ENCODE measurements at regions not wholly inside any gene's neighbourhood (a gene's known extent, or its start where the extent isn't known, plus 50 kb on each side); places are given as distances from the start of the nearest gene placed in this dataset.

DNA sequence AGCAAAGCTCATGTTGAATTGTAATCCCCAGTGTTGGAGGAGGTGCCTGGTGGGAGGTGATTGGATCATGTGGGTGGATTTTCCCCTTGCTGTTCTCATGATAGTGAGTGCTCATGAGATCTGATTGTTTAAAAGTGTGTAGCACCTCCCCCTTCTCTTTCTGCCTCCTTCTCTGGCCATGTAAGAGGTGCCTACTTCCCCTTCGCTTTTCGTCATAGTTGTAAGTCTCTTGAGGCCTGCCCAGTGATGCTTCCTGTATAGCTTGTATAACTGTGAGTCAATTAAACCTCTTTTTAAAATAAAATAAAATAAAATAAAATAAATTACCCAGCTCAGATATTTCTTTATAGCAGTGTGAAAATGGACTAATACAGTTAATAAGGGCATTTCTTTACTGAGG, 1025.7 kb downstream of the PLA2G4A start:
- no peaks in the 10 kb centered on the region for H3K4me1 ChIP-seq (ENCODE audit: control insufficient read depth, insufficient read depth, low read length)
- no peaks in the 10 kb centered on the region for H3K9me3 ChIP-seq (ENCODE audit: control insufficient read depth, low read depth, low read length)
- H3K27me3 ChIP-seq (ENCODE audit: control insufficient read depth, insufficient read depth, low read length), result no peaks in the 10 kb centered on the region
- H3K4me3 ChIP-seq (ENCODE audit: low read length), result no peak overlapping the region
- 100% methylated on average over 2 of the region's 2 CpGs for WGBS (ENCODE audit: insufficient coverage, low lambda C conversion rate)
- DNase-seq, result no peak
- no peaks in the 10 kb centered on the region for H3K36me3 ChIP-seq (ENCODE audit: control insufficient read depth, insufficient read depth, low read length)
- no peak overlapping the region for H3K27ac ChIP-seq (ENCODE audit: low read length)

DNA sequence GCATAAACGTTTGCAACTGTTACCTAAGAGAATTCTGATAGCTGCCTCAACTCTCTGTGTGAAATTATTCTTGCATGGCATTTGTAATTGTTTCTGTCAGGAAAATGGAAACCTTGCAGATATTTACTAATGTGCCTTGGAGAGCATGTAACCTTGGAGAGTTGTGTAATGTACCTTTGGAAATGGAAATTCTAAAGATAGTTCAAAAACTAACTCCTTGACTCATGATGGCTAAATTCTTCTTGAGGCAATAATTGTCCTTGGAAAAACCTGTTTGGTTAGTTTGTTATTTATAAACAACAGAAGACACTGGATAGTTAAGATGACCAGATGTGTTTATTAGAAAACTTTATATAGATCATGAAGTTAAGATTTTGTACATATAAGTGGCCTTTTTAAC, 1033.8 kb downstream of the PLA2G4A start:
- Histone ChIP-seq H3K9me3 (ENCODE audit: control insufficient read depth, low read depth, low read length) (no peaks in the 10 kb centered on the region), H3K4me1 (ENCODE audit: control insufficient read depth, insufficient read depth, low read length) (no peaks in the 10 kb centered on the region), H3K27ac (ENCODE audit: low read length) (no peak overlapping the region), H3K27me3 (ENCODE audit: control insufficient read depth, insufficient read depth, low read length) (no peaks in the 10 kb centered on the region), H3K36me3 (ENCODE audit: control insufficient read depth, insufficient read depth, low read length) (no peaks in the 10 kb centered on the region), H3K4me3 (ENCODE audit: low read length) (no peak overlapping the region)
- 38% methylated on average over 1 of the region's 1 CpG for WGBS (ENCODE audit: insufficient coverage, low lambda C conversion rate)
- no peak for DNase-seq

DNA sequence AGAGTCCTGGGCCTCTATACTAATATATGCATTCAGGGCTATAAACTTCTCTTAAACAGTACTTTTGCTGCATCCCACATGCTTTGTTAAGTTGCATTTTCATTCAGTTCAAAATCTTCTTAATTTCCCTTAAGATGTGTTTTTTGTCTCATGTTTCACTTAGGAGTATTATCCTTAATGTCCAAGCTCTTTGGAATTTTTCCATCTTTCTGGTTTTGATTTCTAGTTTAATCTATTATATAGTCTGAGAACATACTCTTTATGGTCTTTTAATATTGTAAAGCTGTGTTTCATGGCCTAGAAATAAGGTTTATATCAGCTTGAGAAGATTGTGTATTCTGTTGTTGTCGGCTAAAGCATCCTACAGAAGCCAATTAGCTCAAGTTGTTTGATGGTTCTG, 1041.8 kb downstream of the PLA2G4A start:
- no peak overlapping the region for H3K27ac ChIP-seq (ENCODE audit: low read length)
- no peaks in the 10 kb centered on the region for H3K27me3 ChIP-seq (ENCODE audit: control insufficient read depth, insufficient read depth, low read length)
- no peaks in the 10 kb centered on the region for H3K4me1 ChIP-seq (ENCODE audit: control insufficient read depth, insufficient read depth, low read length)
- no peak for DNase-seq
- no peak overlapping the region for H3K4me3 ChIP-seq (ENCODE audit: low read length)
- WGBS (ENCODE audit: insufficient coverage, low lambda C conversion rate), result no CpG with 5 or more reads among the region's 1 CpG
- no peaks in the 10 kb centered on the region for H3K36me3 ChIP-seq (ENCODE audit: control insufficient read depth, insufficient read depth, low read length)
- no peaks in the 10 kb centered on the region for H3K9me3 ChIP-seq (ENCODE audit: control insufficient read depth, low read depth, low read length)

DNA sequence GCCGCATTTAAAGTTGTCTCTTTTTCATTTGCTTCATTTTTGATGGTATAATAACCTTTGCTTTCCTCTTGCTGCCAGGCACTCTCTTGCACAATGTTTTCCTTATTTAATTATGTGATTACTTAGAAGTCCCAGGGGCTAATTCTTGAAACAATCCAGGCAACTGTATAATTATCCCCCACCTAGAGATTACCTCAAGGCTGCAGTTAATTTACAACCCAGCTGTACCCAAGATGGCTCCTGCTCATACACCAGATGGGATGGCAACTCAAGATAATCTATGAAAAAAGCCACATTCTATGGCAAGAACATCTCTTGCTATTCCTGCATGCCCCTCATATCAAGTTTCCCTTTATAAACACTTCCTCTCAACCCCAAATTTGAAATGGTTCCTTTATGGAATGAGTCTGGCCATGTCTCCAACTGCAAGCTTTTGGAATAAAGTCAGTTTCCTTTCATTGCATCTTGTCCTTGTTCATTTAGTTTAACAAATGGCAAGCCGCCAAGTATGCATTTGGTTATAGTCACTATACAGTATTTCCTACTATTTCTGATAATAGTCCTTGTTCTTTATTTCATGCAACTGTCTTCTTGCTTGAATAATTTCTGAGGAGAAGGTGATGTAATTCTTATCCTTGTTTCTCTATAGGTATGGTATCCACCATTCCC, 1042.6 kb downstream of the PLA2G4A start:
- 80% methylated on average over 1 of the region's 2 CpGs for WGBS (ENCODE audit: insufficient coverage, low lambda C conversion rate)
- no peak overlapping the region for H3K4me3 ChIP-seq (ENCODE audit: low read length)
- no peak for DNase-seq

DNA sequence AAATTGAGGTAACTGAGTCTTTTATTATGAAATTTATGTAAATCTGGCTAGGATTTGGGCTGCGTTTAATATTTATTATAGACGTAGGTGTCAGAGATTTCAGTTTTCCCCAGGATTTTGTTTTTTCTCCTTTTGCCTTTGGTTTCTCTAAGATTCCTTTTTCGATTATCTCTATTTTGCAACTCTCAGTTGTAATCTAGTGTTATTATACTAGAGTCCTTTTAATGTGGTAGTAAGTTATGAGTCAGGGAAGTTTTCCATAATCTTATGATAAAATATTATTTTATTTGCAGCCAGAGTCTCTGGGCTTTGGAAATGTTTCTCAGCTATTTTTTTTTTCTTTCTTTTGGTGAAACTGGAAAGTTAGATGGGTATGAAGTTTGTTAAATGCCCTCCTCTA, 1043.8 kb downstream of the PLA2G4A start:
- Histone ChIP-seq H3K9me3 (ENCODE audit: control insufficient read depth, low read depth, low read length) (no peaks in the 10 kb centered on the region), H3K36me3 (ENCODE audit: control insufficient read depth, insufficient read depth, low read length) (no peaks in the 10 kb centered on the region), H3K27ac (ENCODE audit: low read length) (no peak overlapping the region), H3K27me3 (ENCODE audit: control insufficient read depth, insufficient read depth, low read length) (no peaks in the 10 kb centered on the region), H3K4me3 (ENCODE audit: low read length) (no peak overlapping the region), H3K4me1 (ENCODE audit: control insufficient read depth, insufficient read depth, low read length) (no peaks in the 10 kb centered on the region)
- WGBS (ENCODE audit: insufficient coverage, low lambda C conversion rate), result 100% methylated on average over 3 of the region's 3 CpGs
- no peak for DNase-seq

More for the DNA sequence above, 1042.6 kb downstream of the PLA2G4A start:
- Histone ChIP-seq H3K27ac (ENCODE audit: low read length) (no peak overlapping the region), H3K27me3 (ENCODE audit: control insufficient read depth, insufficient read depth, low read length) (no peaks in the 10 kb centered on the region), H3K36me3 (ENCODE audit: control insufficient read depth, insufficient read depth, low read length) (no peaks in the 10 kb centered on the region), H3K4me1 (ENCODE audit: control insufficient read depth, insufficient read depth, low read length) (no peaks in the 10 kb centered on the region), H3K9me3 (ENCODE audit: control insufficient read depth, low read depth, low read length) (no peaks in the 10 kb centered on the region)

DNA sequence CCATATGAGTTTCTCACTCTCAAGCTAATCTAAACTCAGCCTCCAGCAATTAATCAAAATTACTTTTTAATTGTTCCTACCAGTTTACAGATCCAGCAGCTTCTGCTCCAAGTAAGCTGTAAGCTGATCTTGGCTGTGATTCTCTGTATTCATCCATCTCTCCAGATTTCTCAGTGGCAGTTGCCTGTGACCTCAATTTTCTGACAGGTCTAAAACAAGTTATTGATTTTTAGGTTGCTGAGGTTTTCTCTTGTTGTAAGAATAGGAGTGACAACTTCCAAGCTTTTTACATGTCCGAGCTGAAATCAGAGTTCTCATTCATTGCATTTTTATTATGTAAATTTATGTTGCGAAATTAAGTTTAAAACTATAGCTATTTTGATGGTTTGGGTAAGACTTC, 1044.4 kb downstream of the PLA2G4A start:
- no peaks in the 10 kb centered on the region for H3K36me3 ChIP-seq (ENCODE audit: control insufficient read depth, insufficient read depth, low read length)
- no peak for DNase-seq
- WGBS (ENCODE audit: insufficient coverage, low lambda C conversion rate), result 92% methylated on average over 2 of the region's 2 CpGs

DNA sequence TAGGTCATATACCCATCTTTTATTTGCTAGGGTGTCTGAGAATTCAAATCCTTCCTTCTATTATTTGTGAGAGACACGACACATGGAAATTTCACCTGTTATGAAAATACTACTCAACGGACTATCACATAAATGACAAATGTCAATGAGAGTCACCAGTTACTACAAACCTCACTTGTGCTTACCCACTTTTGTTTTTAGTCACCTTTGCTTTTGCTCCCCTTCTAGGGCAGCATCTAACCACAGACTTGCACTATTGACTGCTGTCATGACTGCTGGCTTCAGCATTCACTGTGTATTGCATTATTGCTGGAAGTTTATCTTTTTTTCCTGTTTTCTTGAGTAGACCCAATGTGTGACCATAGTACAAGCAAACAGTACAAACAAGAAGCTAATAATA, 1048.0 kb downstream of the PLA2G4A start:
- no CpG with 5 or more reads among the region's 2 CpGs for WGBS (ENCODE audit: insufficient coverage, low lambda C conversion rate)
- H3K27me3 ChIP-seq (ENCODE audit: control insufficient read depth, insufficient read depth, low read length), result no peaks in the 10 kb centered on the region
- H3K9me3 ChIP-seq (ENCODE audit: control insufficient read depth, low read depth, low read length), result no peaks in the 10 kb centered on the region
- H3K36me3 ChIP-seq (ENCODE audit: control insufficient read depth, insufficient read depth, low read length), result no peaks in the 10 kb centered on the region
- H3K4me1 ChIP-seq (ENCODE audit: control insufficient read depth, insufficient read depth, low read length), result no peaks in the 10 kb centered on the region
- DNase-seq, result no peak
- H3K4me3 ChIP-seq (ENCODE audit: low read length), result no peak overlapping the region
- no peak overlapping the region for H3K27ac ChIP-seq (ENCODE audit: low read length)

More for the DNA sequence above, 1044.4 kb downstream of the PLA2G4A start:
- Histone ChIP-seq H3K9me3 (ENCODE audit: control insufficient read depth, low read depth, low read length) (no peaks in the 10 kb centered on the region), H3K4me3 (ENCODE audit: low read length) (no peak overlapping the region), H3K27me3 (ENCODE audit: control insufficient read depth, insufficient read depth, low read length) (no peaks in the 10 kb centered on the region), H3K4me1 (ENCODE audit: control insufficient read depth, insufficient read depth, low read length) (no peaks in the 10 kb centered on the region), H3K27ac (ENCODE audit: low read length) (no peak overlapping the region)

DNA sequence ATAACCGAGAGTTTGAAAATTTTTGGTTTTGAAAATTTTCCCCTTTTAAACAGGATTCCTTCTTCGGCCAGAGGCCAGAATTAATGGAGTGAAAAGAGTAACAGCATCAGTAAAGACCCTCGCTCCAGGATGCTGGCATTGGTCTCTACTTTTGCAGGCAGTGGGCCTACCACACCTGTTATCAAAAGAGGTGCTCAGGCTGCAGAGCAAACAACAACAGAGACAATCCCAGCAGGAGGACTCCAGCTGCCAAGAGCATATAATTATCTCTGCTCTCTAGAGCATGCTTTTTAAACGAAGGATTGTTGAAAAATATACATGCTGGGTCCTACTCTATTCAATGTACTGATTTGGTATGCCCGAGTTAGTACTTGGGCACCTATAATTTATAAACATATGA, 1048.5 kb downstream of the PLA2G4A start:
- H3K27ac ChIP-seq (ENCODE audit: low read length), result no peak overlapping the region
- no peaks in the 10 kb centered on the region for H3K27me3 ChIP-seq (ENCODE audit: control insufficient read depth, insufficient read depth, low read length)
- 80% methylated on average over 1 of the region's 5 CpGs for WGBS (ENCODE audit: insufficient coverage, low lambda C conversion rate)
- no peaks in the 10 kb centered on the region for H3K36me3 ChIP-seq (ENCODE audit: control insufficient read depth, insufficient read depth, low read length)
- H3K4me3 ChIP-seq (ENCODE audit: low read length), result no peak overlapping the region
- H3K9me3 ChIP-seq (ENCODE audit: control insufficient read depth, low read depth, low read length), result no peaks in the 10 kb centered on the region
- no peak for DNase-seq
- no peaks in the 10 kb centered on the region for H3K4me1 ChIP-seq (ENCODE audit: control insufficient read depth, insufficient read depth, low read length)

DNA sequence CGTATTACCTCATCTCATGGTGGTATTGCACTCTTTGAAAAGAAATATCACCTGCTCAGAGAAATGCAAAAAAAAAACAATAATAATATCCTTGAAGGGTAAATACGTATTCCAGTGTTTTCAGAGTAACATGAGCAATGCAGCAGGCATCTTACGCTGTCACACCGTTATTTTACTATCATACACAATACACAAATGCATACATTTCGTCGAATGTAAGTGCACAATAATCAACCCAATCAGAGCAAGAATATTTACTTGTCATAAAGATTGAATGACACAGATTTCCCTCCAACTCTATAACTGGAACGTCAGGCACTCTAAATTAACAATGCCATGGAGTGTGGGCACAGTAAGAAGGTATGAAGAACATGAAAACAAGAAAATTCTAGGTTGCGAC, 1050.1 kb downstream of the PLA2G4A start:
- DNase-seq, result no peak
- Histone ChIP-seq H3K36me3 (ENCODE audit: control insufficient read depth, insufficient read depth, low read length) (no peaks in the 10 kb centered on the region), H3K4me3 (ENCODE audit: low read length) (no peak overlapping the region), H3K4me1 (ENCODE audit: control insufficient read depth, insufficient read depth, low read length) (no peaks in the 10 kb centered on the region), H3K27ac (ENCODE audit: low read length) (no peak overlapping the region), H3K27me3 (ENCODE audit: control insufficient read depth, insufficient read depth, low read length) (no peaks in the 10 kb centered on the region), H3K9me3 (ENCODE audit: control insufficient read depth, low read depth, low read length) (no peaks in the 10 kb centered on the region)
- WGBS (ENCODE audit: insufficient coverage, low lambda C conversion rate), result 100% methylated on average over 1 of the region's 8 CpGs

DNA sequence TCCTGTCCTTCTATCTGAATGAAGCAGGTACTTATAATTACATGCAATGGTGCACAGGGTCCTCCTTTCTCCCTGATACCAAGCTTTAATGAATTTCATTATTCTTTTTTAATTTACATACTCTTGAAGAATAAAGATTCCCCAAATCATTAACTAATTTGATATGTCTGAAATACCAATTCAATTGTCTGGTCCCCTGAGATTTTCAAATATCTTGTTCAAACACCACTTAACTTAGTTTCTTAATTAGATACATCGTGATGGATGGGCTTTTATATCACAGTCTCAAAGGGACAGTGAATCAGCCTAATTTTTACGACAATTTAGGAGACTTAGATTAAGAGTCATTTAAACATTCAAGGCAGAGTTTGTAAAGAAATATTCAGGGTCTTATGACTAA, 1054.6 kb downstream of the PLA2G4A start:
- 80% methylated on average over 1 of the region's 2 CpGs for WGBS (ENCODE audit: insufficient coverage, low lambda C conversion rate)
- no peaks in the 10 kb centered on the region for H3K9me3 ChIP-seq (ENCODE audit: control insufficient read depth, low read depth, low read length)
- H3K36me3 ChIP-seq (ENCODE audit: control insufficient read depth, insufficient read depth, low read length), result no peaks in the 10 kb centered on the region
- no peak overlapping the region for H3K4me3 ChIP-seq (ENCODE audit: low read length)
- no peak for DNase-seq
- H3K27ac ChIP-seq (ENCODE audit: low read length), result no peak overlapping the region
- H3K27me3 ChIP-seq (ENCODE audit: control insufficient read depth, insufficient read depth, low read length), result no peaks in the 10 kb centered on the region
- H3K4me1 ChIP-seq (ENCODE audit: control insufficient read depth, insufficient read depth, low read length), result no peaks in the 10 kb centered on the region

DNA sequence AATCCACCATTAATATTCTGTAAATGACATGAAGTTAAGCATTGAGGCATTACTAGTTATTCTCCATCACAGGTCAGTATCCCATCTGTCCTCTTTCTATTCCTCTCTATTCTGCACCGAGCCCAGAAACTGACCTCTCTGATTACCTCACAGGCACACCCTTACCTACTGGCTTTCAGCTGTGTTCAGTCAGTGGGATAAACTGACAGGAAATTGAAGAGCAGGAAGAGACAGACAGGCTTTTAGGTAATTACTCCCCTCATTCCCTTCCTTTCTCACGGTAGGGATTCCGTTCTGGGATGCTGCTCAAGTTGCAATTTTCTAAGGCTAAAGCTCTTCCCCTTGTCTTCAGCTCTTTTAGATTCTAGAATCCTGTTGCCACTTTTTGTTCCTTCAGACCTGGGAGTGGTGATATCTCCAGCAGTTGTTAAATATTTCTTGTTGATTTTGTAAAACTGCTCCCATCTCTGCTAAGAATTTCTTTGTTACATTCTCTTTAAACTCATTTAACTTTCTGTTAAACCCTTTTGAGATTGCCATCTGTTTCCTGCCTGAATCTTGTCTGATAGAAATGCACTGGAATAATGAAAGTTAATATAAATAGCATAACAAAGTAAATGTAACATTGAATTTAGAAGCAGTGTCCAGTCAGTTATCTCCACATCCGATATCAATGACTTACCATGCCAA, 1063.4 kb downstream of the PLA2G4A start:
- H3K27me3 ChIP-seq (ENCODE audit: control insufficient read depth, insufficient read depth, low read length), result no peaks in the 10 kb centered on the region
- H3K4me1 ChIP-seq (ENCODE audit: control insufficient read depth, insufficient read depth, low read length), result no peaks in the 10 kb centered on the region
- 100% methylated on average over 1 of the region's 4 CpGs for WGBS (ENCODE audit: insufficient coverage, low lambda C conversion rate)
- H3K36me3 ChIP-seq (ENCODE audit: control insufficient read depth, insufficient read depth, low read length), result no peaks in the 10 kb centered on the region
- H3K9me3 ChIP-seq (ENCODE audit: control insufficient read depth, low read depth, low read length), result no peaks in the 10 kb centered on the region
- no peak overlapping the region for H3K27ac ChIP-seq (ENCODE audit: low read length)
- DNase-seq, result no peak
- no peak overlapping the region for H3K4me3 ChIP-seq (ENCODE audit: low read length)
